Vagina (tissue), 2 donors: ENCODE measurements at regions not wholly inside any gene's neighbourhood (a gene's known extent, or its start where the extent isn't known, plus 50 kb on each side); places are given as distances from the start of the nearest gene placed in this dataset.

ENCODE experiments used
- CTCF ChIP-seq, 3 experiments: fragments of 450-650 bp in 2 of 3; fragments of 200-600 bp in 1 of 3; sonication (generic) in 1 of 3; IDR thresholded peaks; one replicate each; pipeline ENCODE4 v1.5.1; 2017 to 2019; ENCODE audit warnings: antibody characterized with exemption in 3 of 3, mild to moderate bottlenecking in 2 of 3, moderate library complexity in 2 of 3
- POLR2AphosphoS5 ChIP-seq, 2 donors: sonication (generic); formaldehyde crosslinking; IDR thresholded peaks; one replicate each; pipeline ENCODE4 v1.9.0; 2017; ENCODE audit warnings: antibody characterized with exemption in 2 of 2, mild to moderate bottlenecking in 2 of 2, low read depth in 1 of 2; ENCODE audit not compliant: insufficient read depth in 1 of 2

- TF ChIP-seq CTCF (IDR thresholded peaks at IDR 0.05) (no peak), POLR2AphosphoS5 (IDR thresholded peaks at IDR 0.05; ENCODE audit: insufficient read depth in 1 of 2, low read depth in 1 of 2) (peak in 1 of 2 donors; percentile 24)
These were observed 167.8 kb upstream of the HAAO start for GRCh38 chr2:42960002-42960841.
